Suprapubic skin (tissue), 4 donors: ENCODE measurements at regions not wholly inside any gene's neighbourhood (a gene's known extent, or its start where the extent isn't known, plus 50 kb on each side); places are given as distances from the start of the nearest gene placed in this dataset.

Source experiments
- DNase-seq, 2 donors: peaks; one replicate each; pipeline ENCODE4 v3.0.0-alpha.2; 2019; ENCODE audit warnings: low spot score in 2 of 2
- H3K27ac ChIP-seq: fragments of 200-600 bp; sonication (generic); one replicate; pipeline ENCODE4 v1.5.1; 2019
- H3K27me3 ChIP-seq: fragments of 200-600 bp; sonication (generic); one replicate; pipeline ENCODE4 v1.5.1; 2019
- H3K36me3 ChIP-seq: fragments of 200-600 bp; sonication (generic); one replicate; pipeline ENCODE4 v1.5.1; 2019
- H3K4me1 ChIP-seq: fragments of 200-600 bp; sonication (generic); one replicate; pipeline ENCODE4 v1.5.1; 2019
- H3K4me3 ChIP-seq: fragments of 200-600 bp; sonication (generic); one replicate; pipeline ENCODE4 v1.5.1; 2019; ENCODE audit warnings: mild to moderate bottlenecking
- H3K9me3 ChIP-seq: fragments of 200-600 bp; sonication (generic); one replicate; pipeline ENCODE4 v1.5.1; 2019
- EP300 ChIP-seq: sonication (generic); formaldehyde crosslinking; IDR thresholded peaks from one replicate; pipeline ENCODE4 v1.6.1; 2017; ENCODE audit warnings: antibody characterized with exemption
- POLR2A ChIP-seq, 2 donors: fragments of 450-650 bp; IDR thresholded peaks; one replicate each; pipeline ENCODE4 v1.6.1; 2017; ENCODE audit warnings: antibody characterized with exemption in 2 of 2, mild to moderate bottlenecking in 2 of 2, moderate library complexity in 2 of 2
- POLR2AphosphoS5 ChIP-seq, 3 donors: sonication (generic); formaldehyde crosslinking; IDR thresholded peaks; one replicate each; pipeline ENCODE4 v1.6.1; 2017; ENCODE audit warnings: antibody characterized with exemption in 3 of 3
- WGBS: methylation state at CpG from one replicate; pipeline ENCODE4 v1.1.5; 2018; 5-methylcytosine and 5-hydroxymethylcytosine counted together
- TF ChIP-seq, protein P1 (sequence below), 2 donors: fragments of 200-600 bp in 1 of 2; fragments of 450-650 bp in 1 of 2; sonication (generic) in 1 of 2; IDR thresholded peaks; one replicate each; pipeline ENCODE4 v1.5.1; 2016 to 2019; ENCODE audit warnings: antibody characterized with exemption in 2 of 2, mild to moderate bottlenecking in 1 of 2, moderate library complexity in 1 of 2

GRCh38 chr9:129458663-129459546 is 162.0 kb downstream of the C9orf50 start:
- DNase-seq, result no peak

DNA sequence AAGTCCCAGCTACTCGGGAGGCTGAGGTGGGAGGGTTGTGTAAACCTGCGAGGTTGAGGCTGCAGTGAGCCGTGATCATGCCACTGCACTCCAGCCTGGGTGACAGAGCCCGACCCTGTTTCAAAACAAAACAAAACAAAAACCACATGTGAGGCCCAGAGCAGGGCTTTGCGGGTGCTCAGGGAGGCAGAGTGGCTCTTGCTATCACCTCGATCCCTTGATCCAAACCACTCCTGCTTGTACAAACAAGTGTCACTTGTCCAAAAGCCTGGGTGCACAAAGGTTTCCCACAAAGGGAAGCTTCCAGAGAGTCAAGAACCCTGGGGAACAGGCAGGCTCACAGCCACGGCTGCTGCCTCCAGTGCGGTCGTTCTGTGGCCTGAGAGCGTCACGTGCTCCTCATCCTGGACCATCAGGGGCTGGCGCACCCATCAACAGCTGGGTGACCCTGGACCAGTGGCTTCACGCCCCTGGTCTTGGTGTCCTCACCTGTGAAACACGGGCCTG is 162.7 kb downstream of the C9orf50 start:
- no peak for DNase-seq
- Histone ChIP-seq H3K27me3 (no peaks in the 10 kb centered on the region), H3K4me3 (no peak overlapping the region), H3K27ac (peak overlapping the region; percentile 74), H3K36me3 (no peaks in the 10 kb centered on the region), H3K4me1 (peaks cover 45% of the 10 kb centered on the region), H3K9me3 (no peaks in the 10 kb centered on the region)
- no peak for TF ChIP-seq POLR2A (IDR thresholded peaks at IDR 0.05)
- TF ChIP-seq EP300, result no peak
- no peak for TF ChIP-seq POLR2AphosphoS5 (IDR thresholded peaks at IDR 0.05)
- TF ChIP-seq, protein P1, sequence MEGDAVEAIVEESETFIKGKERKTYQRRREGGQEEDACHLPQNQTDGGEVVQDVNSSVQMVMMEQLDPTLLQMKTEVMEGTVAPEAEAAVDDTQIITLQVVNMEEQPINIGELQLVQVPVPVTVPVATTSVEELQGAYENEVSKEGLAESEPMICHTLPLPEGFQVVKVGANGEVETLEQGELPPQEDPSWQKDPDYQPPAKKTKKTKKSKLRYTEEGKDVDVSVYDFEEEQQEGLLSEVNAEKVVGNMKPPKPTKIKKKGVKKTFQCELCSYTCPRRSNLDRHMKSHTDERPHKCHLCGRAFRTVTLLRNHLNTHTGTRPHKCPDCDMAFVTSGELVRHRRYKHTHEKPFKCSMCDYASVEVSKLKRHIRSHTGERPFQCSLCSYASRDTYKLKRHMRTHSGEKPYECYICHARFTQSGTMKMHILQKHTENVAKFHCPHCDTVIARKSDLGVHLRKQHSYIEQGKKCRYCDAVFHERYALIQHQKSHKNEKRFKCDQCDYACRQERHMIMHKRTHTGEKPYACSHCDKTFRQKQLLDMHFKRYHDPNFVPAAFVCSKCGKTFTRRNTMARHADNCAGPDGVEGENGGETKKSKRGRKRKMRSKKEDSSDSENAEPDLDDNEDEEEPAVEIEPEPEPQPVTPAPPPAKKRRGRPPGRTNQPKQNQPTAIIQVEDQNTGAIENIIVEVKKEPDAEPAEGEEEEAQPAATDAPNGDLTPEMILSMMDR (IDR thresholded peaks at IDR 0.05), result no peak
- WGBS, result 31% methylated on average over 13 of the region's 14 CpGs

More at GRCh38 chr9:129458663-129459546, 162.0 kb downstream of the C9orf50 start:
- TF ChIP-seq POLR2AphosphoS5 (IDR thresholded peaks at IDR 0.05) (no peak), POLR2A (IDR thresholded peaks at IDR 0.05) (no peak), EP300 (no peak)
- TF ChIP-seq, protein P1 (IDR thresholded peaks at IDR 0.05), result no peak
- Histone ChIP-seq H3K9me3 (no peaks in the 10 kb centered on the region), H3K4me3 (no peak overlapping the region), H3K36me3 (no peaks in the 10 kb centered on the region), H3K4me1 (peaks cover 45% of the 10 kb centered on the region), H3K27me3 (no peaks in the 10 kb centered on the region), H3K27ac (peak overlapping the region; percentile 74)
- WGBS, result 18% methylated on average over 11 of the region's 29 CpGs

- no peaks in the 10 kb centered on the region for H3K36me3 ChIP-seq
- no peak for DNase-seq
- no peak overlapping the region for H3K27ac ChIP-seq
- no peaks in the 10 kb centered on the region for H3K27me3 ChIP-seq
- 95% methylated on average over 6 of the region's 6 CpGs for WGBS
- peaks cover 45% of the 10 kb centered on the region for H3K4me1 ChIP-seq
- TF ChIP-seq POLR2A (IDR thresholded peaks at IDR 0.05) (no peak), EP300 (no peak), POLR2AphosphoS5 (IDR thresholded peaks at IDR 0.05) (no peak)
- TF ChIP-seq, protein P1 (IDR thresholded peaks at IDR 0.05), result no peak
- H3K4me3 ChIP-seq, result no peak overlapping the region
- H3K9me3 ChIP-seq, result no peaks in the 10 kb centered on the region
Measured at GRCh38 chr9:129457325-129457779, 163.5 kb downstream of the C9orf50 start.

- H3K9me3 ChIP-seq, result no peaks in the 10 kb centered on the region
- H3K4me3 ChIP-seq, result no peak overlapping the region
- no peak overlapping the region for H3K27ac ChIP-seq
- H3K36me3 ChIP-seq, result no peaks in the 10 kb centered on the region
- DNase-seq, result no peak
- WGBS, result 92% methylated on average over 3 of the region's 3 CpGs
- TF ChIP-seq POLR2AphosphoS5 (IDR thresholded peaks at IDR 0.05) (no peak), EP300 (no peak), POLR2A (IDR thresholded peaks at IDR 0.05) (no peak)
- TF ChIP-seq, protein P1 (IDR thresholded peaks at IDR 0.05), result no peak
- H3K27me3 ChIP-seq, result no peaks in the 10 kb centered on the region
- H3K4me1 ChIP-seq, result peaks cover 48% of the 10 kb centered on the region
Measured at GRCh38 chr9:129456549-129457324, 164.2 kb downstream of the C9orf50 start.
